ENCODE measurements at regions not wholly inside any gene's neighbourhood (a gene's known extent, or its start where the extent isn't known, plus 50 kb on each side); places are given as distances from the start of the nearest gene placed in this dataset.

GRCh38 chr4:136742333-136742732 lies 790.0 kb downstream of the PCDH18 start:
- DNase-seq = no peak

GRCh38 chr4:136741468-136741867 lies 790.8 kb downstream of the PCDH18 start:
- no peak for DNase-seq

GRCh38 chr4:136740326-136740725 lies 792.0 kb downstream of the PCDH18 start:
- DNase-seq = no peak

GRCh38 chr4:136737066-136737465 lies 795.2 kb downstream of the PCDH18 start:
- DNase-seq = no peak

- DNase-seq = no peak
Measured at GRCh38 chr4:136731025-136731424, 801.3 kb downstream of the PCDH18 start.

- DNase-seq = no peak
Measured at GRCh38 chr4:136725286-136726081, 806.8 kb downstream of the PCDH18 start.

- DNase-seq = no peak
Measured at GRCh38 chr4:136713140-136713539, 819.2 kb downstream of the PCDH18 start.

- DNase-seq = no peak
Measured at GRCh38 chr4:136709897-136710296, 822.4 kb downstream of the PCDH18 start.

- DNase-seq = no peak
Measured at GRCh38 chr4:136706942-136707341, 825.4 kb downstream of the PCDH18 start.

- no peak for DNase-seq
Measured at GRCh38 chr4:136699905-136700304, 832.4 kb downstream of the PCDH18 start.

- DNase-seq = no peak
Measured at GRCh38 chr4:136691607-136692006, 840.7 kb downstream of the PCDH18 start.

- DNase-seq = no peak
Measured at GRCh38 chr4:136690360-136690759, 841.9 kb downstream of the PCDH18 start.

- no peak for DNase-seq
Measured at GRCh38 chr4:136687596-136687995, 844.7 kb downstream of the PCDH18 start.

GRCh38 chr4:136687118-136687517 lies 845.2 kb downstream of the PCDH18 start:
- DNase-seq = no peak

- no peak for DNase-seq
Measured at GRCh38 chr4:136680761-136681160, 851.5 kb downstream of the PCDH18 start.

- no peak for DNase-seq
Measured at GRCh38 chr4:136680271-136680670, 852.0 kb downstream of the PCDH18 start.

- DNase-seq = no peak
Measured at GRCh38 chr4:136670265-136670664, 862.0 kb downstream of the PCDH18 start.

GRCh38 chr4:136664988-136665387 lies 867.3 kb downstream of the PCDH18 start:
- no peak for DNase-seq

- no peak for DNase-seq
Measured at GRCh38 chr4:136662539-136662938, 869.8 kb downstream of the PCDH18 start.

GRCh38 chr4:136653640-136654406 lies 878.5 kb downstream of the PCDH18 start:
- no peak for DNase-seq

- DNase-seq = no peak
Measured at GRCh38 chr4:136651932-136652331, 880.4 kb downstream of the PCDH18 start.

GRCh38 chr4:136651278-136651667 lies 881.0 kb downstream of the PCDH18 start:
- no peak for DNase-seq

- DNase-seq = no peak
Measured at GRCh38 chr4:136650541-136651277, 881.6 kb downstream of the PCDH18 start.

GRCh38 chr4:136644279-136644678 lies 888.0 kb downstream of the PCDH18 start:
- no peak for DNase-seq

Data from NCI-H2227 treated with DMSO at 0.1 percent for 48 hours (cell line).